GM23338 (cell line): ENCODE measurements at regions not wholly inside any gene's neighbourhood (a gene's known extent, or its start where the extent isn't known, plus 50 kb on each side); places are given as distances from the start of the nearest gene placed in this dataset.
"Not testable (repeated sequence)": the region's sequence is repeated elsewhere in the genome, so short reads cannot be mapped to it uniquely, and the experiment has no call there.

Experiments used
- ATAC-seq: fragments of 200-7000 bp; cut with Tn5 transposase; 3 replicates; pipeline ENCODE4 v1.9.1; 2020
- DNase-seq: peaks from one replicate; pipeline ENCODE4 v3.0.0-alpha.2; 2015; ENCODE audit warnings: low spot score
- H2AFZ ChIP-seq: fragments of 200-600 bp; sonication (generic); 2 replicates; pipeline ENCODE4 v1.8.0; 2016; ENCODE audit warnings: antibody characterized with exemption, mild to moderate bottlenecking, moderate library complexity
- H3F3A ChIP-seq: fragments of 200-600 bp; sonication (generic); replicated peaks from 2 replicates; pipeline ENCODE4 v1.8.0; 2017; ENCODE audit warnings: antibody characterized with exemption, mixed run types, low read depth
- H3K27ac ChIP-seq: fragments of 200-600 bp; sonication (generic); 2 replicates; pipeline ENCODE4 v1.6.1; 2016; ENCODE audit warnings: low read depth
- H3K27me3 ChIP-seq: fragments of 200-600 bp; sonication (generic); 2 replicates; pipeline ENCODE4 v1.8.0; 2016; ENCODE audit warnings: mild to moderate bottlenecking, mixed run types, moderate library complexity; ENCODE audit not compliant: insufficient read depth
- H3K36me3 ChIP-seq: fragments of 200-600 bp; sonication (generic); 2 replicates; pipeline ENCODE4 v1.8.0; 2016; ENCODE audit warnings: mild to moderate bottlenecking; ENCODE audit not compliant: insufficient read depth
- H3K4me1 ChIP-seq: fragments of 200-600 bp; sonication (generic); 2 replicates; pipeline ENCODE4 v1.8.0; 2016; ENCODE audit warnings: mild to moderate bottlenecking, moderate library complexity; ENCODE audit not compliant: insufficient read depth
- H3K4me2 ChIP-seq: fragments of 200-600 bp; sonication (generic); 2 replicates; pipeline ENCODE4 v1.7.1; 2017; ENCODE audit warnings: mixed run types
- H3K4me3 ChIP-seq: fragments of 200-600 bp; sonication (generic); 2 replicates; pipeline ENCODE4 v1.6.1; 2016; ENCODE audit warnings: mixed run types
- H3K79me2 ChIP-seq: fragments of 200-600 bp; sonication (generic); replicated peaks from 2 replicates; pipeline ENCODE4 v1.8.0; 2017; ENCODE audit warnings: mild to moderate bottlenecking; ENCODE audit not compliant: insufficient read depth
- H3K9me2 ChIP-seq: fragments of 200-600 bp; sonication (generic); 2 replicates; pipeline ENCODE4 v1.8.0; 2017; ENCODE audit not compliant: insufficient read depth
- H4K20me1 ChIP-seq: fragments of 200-600 bp; sonication (generic); replicated peaks from 2 replicates; pipeline ENCODE4 v1.8.0; 2017; ENCODE audit warnings: mild to moderate bottlenecking; ENCODE audit not compliant: insufficient read depth
- H3K27ac Mint-ChIP-seq: 2 replicates; pipeline ENCODE4 v1.8.0; 2020; ENCODE audit warnings: inconsistent platforms, mild to moderate bottlenecking, moderate library complexity, mixed read lengths
- H3K27me3 Mint-ChIP-seq: 3 replicates; pipeline ENCODE4 v1.8.0; 2022; ENCODE audit warnings: low read depth, mild to moderate bottlenecking, moderate library complexity, mixed read lengths, inconsistent platforms; ENCODE audit not compliant: insufficient read depth, poor library complexity
- H3K36me3 Mint-ChIP-seq: 3 replicates; pipeline ENCODE4 v1.8.0; 2021; ENCODE audit warnings: low read depth, mild to moderate bottlenecking, inconsistent platforms, moderate library complexity, mixed read lengths
- H3K4me1 Mint-ChIP-seq: 3 replicates; pipeline ENCODE4 v1.8.0; 2020; ENCODE audit warnings: mild to moderate bottlenecking, inconsistent platforms, mixed read lengths
- H3K4me3 Mint-ChIP-seq: 3 replicates; pipeline ENCODE4 v1.8.0; 2021; ENCODE audit warnings: moderate library complexity, mild to moderate bottlenecking, inconsistent platforms, mixed read lengths
- H3K9me3 Mint-ChIP-seq: 3 replicates; pipeline ENCODE4 v1.8.0; 2020; ENCODE audit warnings: moderate library complexity, mild to moderate bottlenecking, inconsistent platforms, mixed read lengths
- CREB1 ChIP-seq: fragments of 250-450 bp; sonication (Bioruptor Pico); IDR thresholded peaks from 2 replicates; pipeline ENCODE4 v1.5.0; 2020; ENCODE audit warnings: low read depth, mild to moderate bottlenecking, moderate library complexity
- CTCF ChIP-seq, 2 experiments: fragments of 200-600 bp in 1 of 2; sonication (generic) in 1 of 2; conservative IDR thresholded peaks; 2 replicates each; pipeline versions ENCODE4 v1.5.1 to v1.6.1; 2016 to 2017; ENCODE audit warnings: antibody characterized with exemption in 2 of 2, low read depth in 2 of 2, mild to moderate bottlenecking in 2 of 2, moderate library complexity in 1 of 2
- EZH2phosphoT487 ChIP-seq: fragments of 200-600 bp; sonication (generic); IDR thresholded peaks from one replicate; pipeline ENCODE4 v1.8.1; 2018; ENCODE audit warnings: antibody characterized with exemption; ENCODE audit not compliant: unreplicated experiment
- ZNF114 ChIP-seq: fragments of 250-450 bp; sonication (Bioruptor Pico); IDR thresholded peaks from 2 replicates; pipeline ENCODE4 v1.5.0; 2020; ENCODE audit warnings: mild to moderate bottlenecking, moderate library complexity
- TF ChIP-seq, protein P1 (sequence below): IDR thresholded peaks from 2 replicates; pipeline ENCODE4 v1.6.1; 2016; ENCODE audit warnings: antibody characterized with exemption

DNA sequence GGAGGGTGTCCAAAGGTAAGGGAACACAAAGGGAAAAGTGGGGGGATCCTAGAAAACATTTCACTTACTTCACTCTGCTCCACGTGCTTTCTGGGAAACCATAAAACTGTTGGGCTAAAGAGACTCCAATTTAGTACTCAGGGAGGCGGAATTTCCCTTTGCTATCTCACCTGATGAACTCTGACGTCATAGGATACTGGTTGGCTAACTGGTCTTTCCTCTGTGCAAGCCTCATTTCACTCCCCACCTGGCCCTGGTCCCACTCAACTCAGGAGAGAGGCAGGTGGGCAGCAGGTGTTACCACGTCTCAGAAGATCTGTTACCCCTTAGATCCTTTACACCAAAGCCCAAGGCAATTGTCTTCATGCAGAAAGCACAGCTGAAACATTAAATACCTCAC lies 51.8 kb upstream of the PMAIP1 start:
- Histone ChIP-seq H3K36me3 (no peaks in the 10 kb centered on the region), H3K27ac (no peak overlapping the region), H3K4me3 (no peak overlapping the region), H3K9me2 (peaks cover 7% of the 10 kb centered on the region; the same call in 1 of the 2 replicates), H3K4me1 (peaks cover 4% of the 10 kb centered on the region; the same call in 1 of the 2 replicates), H3K27me3 (no peaks in the 10 kb centered on the region), H2AFZ (peak overlapping the region; percentile 80), H3K79me2 (no peaks in the 10 kb centered on the region), H3F3A (no peaks in the 10 kb centered on the region), H3K4me2 (no peak overlapping the region), H4K20me1 (no peaks in the 10 kb centered on the region)
- no peak for ATAC-seq
- Mint-ChIP-seq H3K27me3 (peaks cover 5% of the 10 kb centered on the region), H3K9me3 (no peaks in the 10 kb centered on the region), H3K36me3 (no peaks in the 10 kb centered on the region), H3K27ac (no peak overlapping the region), H3K4me3 (no peak overlapping the region), H3K4me1 (no peaks in the 10 kb centered on the region; the same call in 2 of the 3 replicates)
- TF ChIP-seq ZNF114 (CRISPR knock-in tag) (no peak), CTCF (conservative IDR thresholded peaks at IDR 0.05; ENCODE audit: low read depth in 2 of 2) (peak in 1 of 2 experiments; percentile 10; a peak in 1 of 4 replicates)
- DNase-seq = no peak

DNA sequence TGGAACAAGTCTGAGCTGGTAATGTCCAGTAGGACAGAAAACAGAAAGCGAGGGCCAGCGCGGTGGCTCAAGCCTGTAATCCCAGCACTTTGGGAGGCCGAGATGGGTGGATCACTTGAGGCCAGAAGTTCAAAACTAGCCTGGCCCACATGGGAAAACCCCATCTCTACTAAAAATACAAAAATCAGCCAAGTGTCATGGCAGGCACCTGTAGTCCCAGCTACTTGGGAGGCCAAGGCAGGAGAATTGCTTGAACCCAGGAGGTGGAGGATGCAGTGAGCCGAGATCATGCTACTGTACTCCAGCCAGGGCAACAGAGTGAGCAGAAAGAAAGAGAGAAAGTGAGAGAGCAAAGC lies 52.3 kb upstream of the PMAIP1 start:
- H3K27me3 Mint-ChIP-seq, H3K36me3 ChIP-seq, DNase-seq, H3K27me3 ChIP-seq, H3K4me3 Mint-ChIP-seq, H3K9me2 ChIP-seq, H3K4me1 Mint-ChIP-seq, H3K79me2 ChIP-seq, H3K4me1 ChIP-seq, H3K27ac Mint-ChIP-seq, H3K4me3 ChIP-seq, H3K27ac ChIP-seq, H3K4me2 ChIP-seq, H3F3A ChIP-seq, H3K9me3 Mint-ChIP-seq, H3K36me3 Mint-ChIP-seq, ATAC-seq, H4K20me1 ChIP-seq: not testable (repeated sequence)
- peak overlapping the region; percentile 80; the same call in 1 of the 2 replicates for H2AFZ ChIP-seq

- no peaks in the 10 kb centered on the region for H3K27me3 ChIP-seq
- H3K79me2 ChIP-seq = no peaks in the 10 kb centered on the region
- Mint-ChIP-seq H3K27ac (no peak overlapping the region), H3K9me3 (no peaks in the 10 kb centered on the region), H3K4me1 (no peaks in the 10 kb centered on the region; the same call in 2 of the 3 replicates), H3K4me3 (no peak overlapping the region), H3K36me3 (no peaks in the 10 kb centered on the region), H3K27me3 (peaks cover 5% of the 10 kb centered on the region)
- TF ChIP-seq CREB1 (CRISPR knock-in tag) (no peak), EZH2phosphoT487 (no peak), CTCF (conservative IDR thresholded peaks at IDR 0.05; ENCODE audit: low read depth in 2 of 2) (no peak)
- TF ChIP-seq, protein P1, sequence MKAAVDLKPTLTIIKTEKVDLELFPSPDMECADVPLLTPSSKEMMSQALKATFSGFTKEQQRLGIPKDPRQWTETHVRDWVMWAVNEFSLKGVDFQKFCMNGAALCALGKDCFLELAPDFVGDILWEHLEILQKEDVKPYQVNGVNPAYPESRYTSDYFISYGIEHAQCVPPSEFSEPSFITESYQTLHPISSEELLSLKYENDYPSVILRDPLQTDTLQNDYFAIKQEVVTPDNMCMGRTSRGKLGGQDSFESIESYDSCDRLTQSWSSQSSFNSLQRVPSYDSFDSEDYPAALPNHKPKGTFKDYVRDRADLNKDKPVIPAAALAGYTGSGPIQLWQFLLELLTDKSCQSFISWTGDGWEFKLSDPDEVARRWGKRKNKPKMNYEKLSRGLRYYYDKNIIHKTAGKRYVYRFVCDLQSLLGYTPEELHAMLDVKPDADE = no peak
- 0 out of 2 replicates have a peak overlapping the region, but pooled peaks have one; percentile 80 for H2AFZ ChIP-seq
- H3K4me3 ChIP-seq = no peak overlapping the region
- no peaks in the 10 kb centered on the region for H4K20me1 ChIP-seq
- H3K36me3 ChIP-seq = no peaks in the 10 kb centered on the region
- no peaks in the 10 kb centered on the region for H3F3A ChIP-seq
- peak; percentile 34 for DNase-seq
- peak; percentile 73 for ATAC-seq
- no peak overlapping the region for H3K4me2 ChIP-seq
- peaks cover 4% of the 10 kb centered on the region; the same call in 1 of the 2 replicates for H3K4me1 ChIP-seq
- H3K9me2 ChIP-seq = peaks cover 2% of the 10 kb centered on the region; the same call in 1 of the 2 replicates
- H3K27ac ChIP-seq = no peak overlapping the region
Observed at GRCh38 chr18:59846814-59847490, 52.8 kb upstream of the PMAIP1 start.
